PFSK-1 (cell line): ENCODE measurements at regions not wholly inside any gene's neighbourhood (a gene's known extent, or its start where the extent isn't known, plus 50 kb on each side); places are given as distances from the start of the nearest gene placed in this dataset.

Source experiments
- POLR2AphosphoS5 ChIP-seq: IDR thresholded peaks from 2 replicates; pipeline ENCODE4 v1.6.1; 2012; ENCODE audit warnings: low read depth, mild to moderate bottlenecking, control low read depth, low read length, moderate library complexity
- TAF1 ChIP-seq: IDR thresholded peaks from 2 replicates; pipeline ENCODE4 v1.6.1; 2012; ENCODE audit warnings: low read length, control low read depth, borderline replicate concordance; ENCODE audit not compliant: insufficient read depth

DNA sequence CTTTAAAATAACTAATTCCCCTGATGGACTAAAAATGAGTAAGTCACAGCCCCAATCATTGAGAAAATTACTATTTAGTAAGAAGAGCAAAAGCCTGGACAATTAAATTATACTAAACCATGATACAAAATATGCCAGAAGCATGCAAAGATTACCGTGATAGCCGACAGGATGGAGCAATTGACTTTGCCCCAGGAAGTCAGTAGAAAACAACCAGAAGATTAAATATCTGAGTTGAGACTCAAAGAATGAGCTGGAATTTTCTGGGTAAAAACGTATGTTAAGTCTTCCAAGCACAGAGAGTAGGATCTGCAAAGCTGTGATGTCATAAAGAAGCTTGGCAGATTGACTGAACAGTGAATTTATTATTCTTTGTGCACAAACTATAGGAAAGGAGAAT, 816.1 kb upstream of the TENM3 start:
- no peak for TF ChIP-seq TAF1
- no peak for TF ChIP-seq POLR2AphosphoS5
